ENCODE measurements at regions not wholly inside any gene's neighbourhood (a gene's known extent, or its start where the extent isn't known, plus 50 kb on each side); places are given as distances from the start of the nearest gene placed in this dataset.

DNA sequence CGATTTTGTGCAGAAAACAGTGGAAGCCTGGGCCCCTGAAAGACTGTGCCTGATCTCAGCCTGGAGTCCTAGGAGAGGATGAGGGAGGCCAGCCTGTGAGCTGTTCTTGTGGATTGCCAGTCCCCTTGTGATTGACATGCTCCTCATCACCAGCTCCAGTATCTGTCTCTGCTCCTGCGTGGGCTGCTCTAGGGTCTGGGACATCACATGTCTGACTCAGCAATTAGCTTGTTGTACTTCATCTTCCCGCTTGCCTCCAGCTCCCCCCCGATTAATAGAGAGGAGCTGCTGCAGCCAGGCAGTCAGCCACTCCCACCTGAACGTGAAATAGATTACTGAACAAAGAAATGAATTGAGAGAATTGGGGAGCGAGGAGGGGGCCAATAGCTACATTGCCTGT lies 99.6 kb upstream of the TBX20 start:
- H3K9me2 ChIP-seq (ENCODE audit: low read depth, low read length): no peaks in the 10 kb centered on the region
- H3K36me3 ChIP-seq (ENCODE audit: insufficient read depth, low read length): no peaks in the 10 kb centered on the region
- H2AFZ ChIP-seq (ENCODE audit: low read length): no peak overlapping the region
- no peak overlapping the region for H3K4me3 ChIP-seq (ENCODE audit: low read depth, low read length, poor library complexity, severe bottlenecking)
- no peaks in the 10 kb centered on the region for H3F3A ChIP-seq (ENCODE audit: insufficient read depth, low read length)
- TF ChIP-seq, protein P1, sequence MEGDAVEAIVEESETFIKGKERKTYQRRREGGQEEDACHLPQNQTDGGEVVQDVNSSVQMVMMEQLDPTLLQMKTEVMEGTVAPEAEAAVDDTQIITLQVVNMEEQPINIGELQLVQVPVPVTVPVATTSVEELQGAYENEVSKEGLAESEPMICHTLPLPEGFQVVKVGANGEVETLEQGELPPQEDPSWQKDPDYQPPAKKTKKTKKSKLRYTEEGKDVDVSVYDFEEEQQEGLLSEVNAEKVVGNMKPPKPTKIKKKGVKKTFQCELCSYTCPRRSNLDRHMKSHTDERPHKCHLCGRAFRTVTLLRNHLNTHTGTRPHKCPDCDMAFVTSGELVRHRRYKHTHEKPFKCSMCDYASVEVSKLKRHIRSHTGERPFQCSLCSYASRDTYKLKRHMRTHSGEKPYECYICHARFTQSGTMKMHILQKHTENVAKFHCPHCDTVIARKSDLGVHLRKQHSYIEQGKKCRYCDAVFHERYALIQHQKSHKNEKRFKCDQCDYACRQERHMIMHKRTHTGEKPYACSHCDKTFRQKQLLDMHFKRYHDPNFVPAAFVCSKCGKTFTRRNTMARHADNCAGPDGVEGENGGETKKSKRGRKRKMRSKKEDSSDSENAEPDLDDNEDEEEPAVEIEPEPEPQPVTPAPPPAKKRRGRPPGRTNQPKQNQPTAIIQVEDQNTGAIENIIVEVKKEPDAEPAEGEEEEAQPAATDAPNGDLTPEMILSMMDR (IDR thresholded peaks at IDR 0.05; ENCODE audit: low read length): no peak
- no peak for TF ChIP-seq EZH2 (IDR thresholded peaks at IDR 0.05; ENCODE audit: borderline replicate concordance, low read length)
- no peak overlapping the region for H3K9ac ChIP-seq (ENCODE audit: low read length)
- no peaks in the 10 kb centered on the region for H3K9me3 ChIP-seq (ENCODE audit: low read length)
- no peaks in the 10 kb centered on the region for H3K4me1 ChIP-seq (ENCODE audit: insufficient read depth, low read length, severe bottlenecking)
- H3K27ac ChIP-seq (ENCODE audit: low read depth, low read length, poor library complexity, severe bottlenecking): no peak overlapping the region
- H3K79me2 ChIP-seq (ENCODE audit: insufficient read depth, low read length): no peaks in the 10 kb centered on the region
- no peaks in the 10 kb centered on the region for H4K20me1 ChIP-seq (ENCODE audit: insufficient read depth, low read length)
- no peaks in the 10 kb centered on the region; the same call in 1 of the 2 replicates for H3K27me3 ChIP-seq (ENCODE audit: insufficient read depth, low read length)
- H3K4me2 ChIP-seq (ENCODE audit: low read length): no peak overlapping the region

DNA sequence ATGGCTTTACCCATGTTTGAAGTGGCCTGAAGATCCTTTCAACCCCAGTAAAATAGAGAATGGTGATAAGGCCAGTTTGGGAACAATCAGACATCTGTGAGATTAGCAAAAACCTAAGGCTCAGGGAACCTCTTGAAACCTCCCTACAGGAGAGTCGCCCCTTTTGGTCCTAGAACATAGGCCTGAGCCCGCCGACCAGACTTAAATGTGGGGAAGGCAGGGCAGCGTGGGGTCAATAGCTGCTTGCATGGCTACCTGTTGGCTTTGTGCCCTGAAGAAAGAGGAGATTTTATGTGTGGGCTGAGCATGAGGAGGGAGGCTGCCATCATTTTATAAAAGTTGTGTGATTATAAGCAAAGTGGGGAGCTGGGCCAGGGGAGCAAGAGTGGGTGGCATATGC lies 97.6 kb upstream of the TBX20 start:
- Histone ChIP-seq H3K79me2 (ENCODE audit: insufficient read depth, low read length) (no peaks in the 10 kb centered on the region), H3K9me3 (ENCODE audit: low read length) (no peaks in the 10 kb centered on the region), H4K20me1 (ENCODE audit: insufficient read depth, low read length) (no peaks in the 10 kb centered on the region), H3K27me3 (ENCODE audit: insufficient read depth, low read length) (no peaks in the 10 kb centered on the region; the same call in 1 of the 2 replicates), H3K27ac (ENCODE audit: low read depth, low read length, poor library complexity, severe bottlenecking) (no peak overlapping the region), H3K36me3 (ENCODE audit: insufficient read depth, low read length) (no peaks in the 10 kb centered on the region), H2AFZ (ENCODE audit: low read length) (no peak overlapping the region), H3K4me2 (ENCODE audit: low read length) (no peak overlapping the region), H3K4me1 (ENCODE audit: insufficient read depth, low read length, severe bottlenecking) (no peaks in the 10 kb centered on the region), H3K9ac (ENCODE audit: low read length) (no peak overlapping the region), H3F3A (ENCODE audit: insufficient read depth, low read length) (no peaks in the 10 kb centered on the region), H3K9me2 (ENCODE audit: low read depth, low read length) (no peaks in the 10 kb centered on the region), H3K4me3 (ENCODE audit: low read depth, low read length, poor library complexity, severe bottlenecking) (no peak overlapping the region)
- TF ChIP-seq, protein P1 (IDR thresholded peaks at IDR 0.05; ENCODE audit: low read length): no peak
- no peak for TF ChIP-seq EZH2 (IDR thresholded peaks at IDR 0.05; ENCODE audit: borderline replicate concordance, low read length)

DNA sequence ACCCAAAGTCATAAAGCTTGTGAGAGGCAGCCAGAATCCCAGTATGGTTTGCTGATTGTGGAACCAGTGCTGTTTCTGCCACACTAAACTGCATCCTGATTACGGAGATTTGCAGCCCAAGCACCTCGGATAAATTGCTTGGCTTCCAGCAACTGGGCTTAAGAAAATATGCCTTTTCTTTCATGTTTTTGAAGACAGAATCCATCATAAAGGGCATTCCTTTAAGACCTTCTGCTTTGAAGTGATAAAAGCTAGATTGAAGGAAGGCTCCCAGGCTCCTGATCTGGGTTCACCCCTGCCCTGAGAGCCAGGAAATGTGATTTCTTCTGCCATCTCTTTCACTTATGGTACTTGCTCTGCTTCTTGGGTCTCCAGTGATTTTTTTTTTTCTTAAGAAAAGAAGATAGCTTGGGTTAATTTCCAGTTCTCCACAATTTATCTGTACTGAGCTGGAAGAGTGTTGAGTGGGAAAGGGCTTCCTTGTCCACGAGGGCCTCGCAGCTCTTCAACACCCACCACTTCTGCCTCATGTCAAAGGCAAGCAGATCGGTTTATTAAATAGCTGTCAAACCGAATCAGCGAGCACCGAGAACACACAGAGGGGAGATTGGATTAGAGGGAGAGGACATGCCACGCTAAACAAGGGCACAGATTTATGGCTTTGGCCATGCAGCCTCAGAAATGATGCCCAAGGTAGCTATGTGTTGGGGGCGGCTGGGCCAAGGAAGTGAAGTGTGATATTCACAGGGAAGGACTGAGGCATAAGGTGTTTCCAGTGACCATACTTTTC lies 94.9 kb upstream of the TBX20 start:
- Histone ChIP-seq H3K27ac (ENCODE audit: low read depth, low read length, poor library complexity, severe bottlenecking) (no peak overlapping the region), H4K20me1 (ENCODE audit: insufficient read depth, low read length) (no peaks in the 10 kb centered on the region), H3F3A (ENCODE audit: insufficient read depth, low read length) (no peaks in the 10 kb centered on the region), H3K9me3 (ENCODE audit: low read length) (no peaks in the 10 kb centered on the region), H3K4me1 (ENCODE audit: insufficient read depth, low read length, severe bottlenecking) (no peaks in the 10 kb centered on the region), H3K79me2 (ENCODE audit: insufficient read depth, low read length) (no peaks in the 10 kb centered on the region), H2AFZ (ENCODE audit: low read length) (no peak overlapping the region), H3K27me3 (ENCODE audit: insufficient read depth, low read length) (no peaks in the 10 kb centered on the region), H3K4me3 (ENCODE audit: low read depth, low read length, poor library complexity, severe bottlenecking) (no peak overlapping the region), H3K9me2 (ENCODE audit: low read depth, low read length) (no peaks in the 10 kb centered on the region), H3K36me3 (ENCODE audit: insufficient read depth, low read length) (no peaks in the 10 kb centered on the region), H3K9ac (ENCODE audit: low read length) (no peak overlapping the region), H3K4me2 (ENCODE audit: low read length) (no peak overlapping the region)
- TF ChIP-seq, protein P1 (IDR thresholded peaks at IDR 0.05; ENCODE audit: low read length): no peak
- TF ChIP-seq EZH2 (IDR thresholded peaks at IDR 0.05; ENCODE audit: borderline replicate concordance, low read length): no peak

All from OCI-LY1 (cell line).